Gastrocnemius medialis (tissue), 4 donors: ENCODE measurements at regions not wholly inside any gene's neighbourhood (a gene's known extent, or its start where the extent isn't known, plus 50 kb on each side); places are given as distances from the start of the nearest gene placed in this dataset.
A peak's percentile ranks its signal among the peaks of the same experiment; 100 is the strongest.

Experiments
- ATAC-seq, 2 donors: fragments of 150-250 bp; one replicate each; pipeline ENCODE4 v1.9.1; 2016
- DNase-seq, 2 donors: peaks; one replicate each; pipeline ENCODE4 v3.0.0-alpha.2; 2019
- H3K27ac ChIP-seq, 4 donors: fragments of 200-600 bp; sonication (generic); 1 replicate in 1 of 4; 2 replicates in 3 of 4; pipeline ENCODE4 v1.5.1; 2016 to 2018; ENCODE audit warnings: mild to moderate bottlenecking in 2 of 4, moderate library complexity in 1 of 4
- H3K27me3 ChIP-seq, 3 donors: fragments of 200-600 bp; sonication (generic) in 2 of 3; 1 replicate in 1 of 3; 2 replicates in 2 of 3; pipeline versions ENCODE4 v1.5.1 to v1.6.0; 2016 to 2019; ENCODE audit warnings: mild to moderate bottlenecking in 1 of 3, moderate library complexity in 1 of 3
- H3K36me3 ChIP-seq, 2 donors: fragments of 200-600 bp; sonication (generic) in 1 of 2; one replicate each; pipeline ENCODE4 v1.5.1; 2017 to 2018
- H3K4me1 ChIP-seq, 2 donors: fragments of 200-600 bp; sonication (generic) in 1 of 2; one replicate each; pipeline ENCODE4 v1.5.1; 2016 to 2017; ENCODE audit warnings: mild to moderate bottlenecking in 2 of 2
- H3K4me3 ChIP-seq, 4 donors: fragments of 200-600 bp; sonication (generic) in 3 of 4; 1 replicate in 1 of 4; 2 replicates in 3 of 4; pipeline ENCODE4 v1.5.1; 2016 to 2019; ENCODE audit warnings: mild to moderate bottlenecking in 2 of 4
- H3K9me3 ChIP-seq, 3 donors: fragments of 200-600 bp; sonication (generic) in 2 of 3; 1 replicate in 1 of 3; 2 replicates in 2 of 3; pipeline ENCODE4 v1.5.1; 2016 to 2019
- CTCF ChIP-seq, 5 experiments: fragments of 450-650 bp in 3 of 5; fragments of 200-600 bp in 2 of 5; sonication (generic) in 2 of 5; IDR thresholded peaks in 4 of 5; conservative IDR thresholded peaks in 1 of 5; 1 replicate in 4 of 5; 2 replicates in 1 of 5; pipeline ENCODE4 v1.5.1; 2016 to 2019; ENCODE audit warnings: antibody characterized with exemption in 5 of 5, mild to moderate bottlenecking in 3 of 5, moderate library complexity in 3 of 5
- POLR2A ChIP-seq, 2 donors: fragments of 450-650 bp; IDR thresholded peaks; one replicate each; pipeline ENCODE4 v1.6.1; 2017; ENCODE audit warnings: antibody characterized with exemption in 2 of 2, mild to moderate bottlenecking in 2 of 2, moderate library complexity in 2 of 2
- in situ Hi-C, 4 donors: fragments of 200-750 bp; cut with MboI; loops; one replicate each; pipeline versions ENCODE4 v1.15.0 to v1.8.0; 2017; ENCODE audit warnings: low sequenced_read_pairs in 4 of 4
- intact Hi-C: fragments of 100-400 bp; cut with DNase I; formaldehyde crosslinking; loops from one replicate; pipeline ENCODE4 v1.15.1; 2023; ENCODE audit warnings: low total_unique reads

GRCh38 chr14:85799668-85800067, 269.7 kb downstream of the FLRT2 start:
- H3K36me3 ChIP-seq: no peaks in the 10 kb centered on the region
- peak overlapping the region; percentile 51 to 67 (median 56) for H3K27ac ChIP-seq
- in situ Hi-C loops: no loop called here
- H3K4me1 ChIP-seq: peaks cover 27 to 38% of the 10 kb centered on the region in 2 donors
- no peak overlapping the region for H3K4me3 ChIP-seq
- intact Hi-C loops: loop anchor here (5.0 kb wide), 1 partner anchor 267 kb away; the partner anchor contains the start of gene FLRT2
- no peaks in the 10 kb centered on the region for H3K9me3 ChIP-seq
- DNase-seq (no peak), ATAC-seq (peak; percentile 79 to 88)
- H3K27me3 ChIP-seq: no peaks in the 10 kb centered on the region
- TF ChIP-seq CTCF (IDR thresholded peaks at IDR 0.05 in 4 of 5, conservative IDR thresholded peaks at IDR 0.05 in 1 of 5) (no peak), POLR2A (IDR thresholded peaks at IDR 0.05) (no peak)

GRCh38 chr14:85798856-85799255, 268.9 kb downstream of the FLRT2 start:
- H3K9me3 ChIP-seq: no peaks in the 10 kb centered on the region
- in situ Hi-C loops: no loop called here
- intact Hi-C loops: loop anchor here (5.0 kb wide), 1 partner anchor 267 kb away; the partner anchor contains the start of gene FLRT2
- no peaks in the 10 kb centered on the region for H3K27me3 ChIP-seq
- peak overlapping the region; percentile 51 to 67 (median 56) for H3K27ac ChIP-seq
- H3K4me3 ChIP-seq: no peak overlapping the region
- H3K4me1 ChIP-seq: peaks cover 27 to 38% of the 10 kb centered on the region in 2 donors
- ATAC-seq: peak; percentile 57 to 60
- DNase-seq: peak in 1 of 2 donors; percentile 5
- H3K36me3 ChIP-seq: no peaks in the 10 kb centered on the region
- TF ChIP-seq CTCF (IDR thresholded peaks at IDR 0.05 in 4 of 5, conservative IDR thresholded peaks at IDR 0.05 in 1 of 5) (no peak), POLR2A (IDR thresholded peaks at IDR 0.05) (no peak)

DNA sequence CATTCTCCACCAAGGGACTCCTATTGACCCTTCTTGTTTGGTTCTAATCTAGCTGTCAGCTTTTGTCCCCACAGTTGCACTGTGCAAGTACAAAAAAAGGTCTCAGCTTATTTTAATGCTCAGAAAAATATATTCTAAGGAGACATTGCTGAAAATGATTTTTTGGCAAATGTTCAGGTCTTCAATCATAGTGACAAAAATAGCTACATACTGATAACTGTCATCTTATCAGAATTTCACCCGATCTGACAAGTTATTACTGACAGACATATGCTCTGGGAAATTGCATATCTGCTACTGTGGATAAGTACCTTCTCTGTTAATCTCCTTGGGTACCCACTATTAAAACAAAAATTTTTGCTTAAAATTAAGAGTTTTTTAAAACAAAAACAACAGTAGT, 263.6 kb downstream of the FLRT2 start:
- DNase-seq: no peak
- no peak for ATAC-seq
- intact Hi-C loops: no loop called here
- Histone ChIP-seq H3K9me3 (no peaks in the 10 kb centered on the region), H3K27me3 (no peaks in the 10 kb centered on the region), H3K27ac (no peak overlapping the region), H3K36me3 (no peaks in the 10 kb centered on the region), H3K4me3 (no peak overlapping the region), H3K4me1 (peaks cover 12 to 17% of the 10 kb centered on the region in 2 donors)
- in situ Hi-C loops: no loop called here
- TF ChIP-seq CTCF (IDR thresholded peaks at IDR 0.05 in 4 of 5, conservative IDR thresholded peaks at IDR 0.05 in 1 of 5) (no peak), POLR2A (IDR thresholded peaks at IDR 0.05) (no peak)

DNA sequence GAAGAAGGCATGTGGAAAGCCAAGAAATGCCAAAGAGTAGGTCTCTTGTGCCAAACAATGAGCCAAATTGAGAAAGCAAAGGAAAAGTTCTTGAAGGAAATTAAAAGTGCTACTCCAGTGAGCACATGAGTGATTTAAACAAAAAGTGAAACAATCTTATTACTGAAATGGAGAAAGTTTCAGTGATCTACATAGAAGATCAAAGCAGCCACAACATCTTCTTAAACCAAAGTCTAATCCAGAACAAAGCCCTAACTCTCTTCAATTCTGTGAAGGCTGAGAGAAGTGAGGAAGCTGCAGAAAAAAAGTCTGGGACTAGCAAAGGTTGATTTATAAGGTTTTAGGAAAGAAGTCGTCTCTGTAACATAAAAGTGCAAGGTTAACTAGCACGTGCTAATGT, 259.6 kb downstream of the FLRT2 start:
- H3K9me3 ChIP-seq: no peaks in the 10 kb centered on the region
- intact Hi-C loops: no loop called here
- no peak overlapping the region for H3K27ac ChIP-seq
- no peaks in the 10 kb centered on the region for H3K27me3 ChIP-seq
- DNase-seq (no peak), ATAC-seq (no peak)
- no peaks in the 10 kb centered on the region for H3K4me1 ChIP-seq
- H3K4me3 ChIP-seq: no peak overlapping the region
- H3K36me3 ChIP-seq: no peaks in the 10 kb centered on the region
- in situ Hi-C loops: no loop called here
- TF ChIP-seq CTCF (IDR thresholded peaks at IDR 0.05 in 4 of 5, conservative IDR thresholded peaks at IDR 0.05 in 1 of 5) (no peak), POLR2A (IDR thresholded peaks at IDR 0.05) (no peak)
